ENCODE measurements at regions not wholly inside any gene's neighbourhood (a gene's known extent, or its start where the extent isn't known, plus 50 kb on each side); places are given as distances from the start of the nearest gene placed in this dataset.

DNA sequence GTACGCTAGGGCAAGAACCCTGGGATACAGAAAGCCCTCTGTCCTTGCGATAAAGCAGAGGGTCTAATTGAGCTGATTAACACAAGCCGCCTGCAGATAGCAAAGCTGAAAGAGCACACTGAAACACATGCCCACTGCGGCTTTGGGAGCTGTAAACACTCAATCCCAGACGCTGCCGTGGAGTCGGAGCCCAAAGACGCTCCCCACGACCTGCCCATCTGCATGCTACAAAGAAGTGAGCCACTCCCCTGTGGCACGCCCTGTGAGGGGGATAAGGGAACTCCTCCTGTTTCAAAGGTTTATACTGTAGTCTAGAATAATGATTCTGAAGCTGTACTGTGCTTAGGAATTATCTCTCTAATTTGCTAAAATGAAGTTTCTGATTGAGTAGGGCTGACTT, 985.6 kb upstream of the GHITM start:
- no peak for TF ChIP-seq ZFX (IDR thresholded peaks at IDR 0.05)
- TF ChIP-seq, protein P1, sequence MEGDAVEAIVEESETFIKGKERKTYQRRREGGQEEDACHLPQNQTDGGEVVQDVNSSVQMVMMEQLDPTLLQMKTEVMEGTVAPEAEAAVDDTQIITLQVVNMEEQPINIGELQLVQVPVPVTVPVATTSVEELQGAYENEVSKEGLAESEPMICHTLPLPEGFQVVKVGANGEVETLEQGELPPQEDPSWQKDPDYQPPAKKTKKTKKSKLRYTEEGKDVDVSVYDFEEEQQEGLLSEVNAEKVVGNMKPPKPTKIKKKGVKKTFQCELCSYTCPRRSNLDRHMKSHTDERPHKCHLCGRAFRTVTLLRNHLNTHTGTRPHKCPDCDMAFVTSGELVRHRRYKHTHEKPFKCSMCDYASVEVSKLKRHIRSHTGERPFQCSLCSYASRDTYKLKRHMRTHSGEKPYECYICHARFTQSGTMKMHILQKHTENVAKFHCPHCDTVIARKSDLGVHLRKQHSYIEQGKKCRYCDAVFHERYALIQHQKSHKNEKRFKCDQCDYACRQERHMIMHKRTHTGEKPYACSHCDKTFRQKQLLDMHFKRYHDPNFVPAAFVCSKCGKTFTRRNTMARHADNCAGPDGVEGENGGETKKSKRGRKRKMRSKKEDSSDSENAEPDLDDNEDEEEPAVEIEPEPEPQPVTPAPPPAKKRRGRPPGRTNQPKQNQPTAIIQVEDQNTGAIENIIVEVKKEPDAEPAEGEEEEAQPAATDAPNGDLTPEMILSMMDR (conservative IDR thresholded peaks at IDR 0.05) = no peak

DNA sequence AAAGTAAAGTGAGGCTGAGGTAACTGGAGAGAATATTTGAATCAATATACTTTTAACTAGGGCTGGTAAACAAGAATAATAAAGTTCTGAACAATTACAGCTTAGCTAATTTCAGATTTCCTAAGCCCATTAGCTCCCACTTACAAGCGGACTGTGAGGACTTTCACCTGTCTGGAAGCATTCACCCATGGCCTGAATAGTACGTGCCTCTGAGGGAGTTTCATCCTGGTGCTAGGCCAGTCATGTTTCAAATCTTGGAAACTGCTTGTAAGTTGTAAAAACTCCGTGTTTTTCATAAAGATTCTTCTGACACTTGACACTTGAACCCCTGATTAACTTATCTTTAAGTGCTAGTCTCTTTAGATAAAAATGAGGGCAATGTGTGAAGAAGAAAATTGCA, 975.2 kb upstream of the GHITM start:
- TF ChIP-seq ZFX (IDR thresholded peaks at IDR 0.05) = no peak
- TF ChIP-seq, protein P1 (conservative IDR thresholded peaks at IDR 0.05) = no peak
- H3K27ac ChIP-seq = no peak overlapping the region

More for the DNA sequence above, 985.6 kb upstream of the GHITM start:
- no peak overlapping the region for H3K27ac ChIP-seq

DNA sequence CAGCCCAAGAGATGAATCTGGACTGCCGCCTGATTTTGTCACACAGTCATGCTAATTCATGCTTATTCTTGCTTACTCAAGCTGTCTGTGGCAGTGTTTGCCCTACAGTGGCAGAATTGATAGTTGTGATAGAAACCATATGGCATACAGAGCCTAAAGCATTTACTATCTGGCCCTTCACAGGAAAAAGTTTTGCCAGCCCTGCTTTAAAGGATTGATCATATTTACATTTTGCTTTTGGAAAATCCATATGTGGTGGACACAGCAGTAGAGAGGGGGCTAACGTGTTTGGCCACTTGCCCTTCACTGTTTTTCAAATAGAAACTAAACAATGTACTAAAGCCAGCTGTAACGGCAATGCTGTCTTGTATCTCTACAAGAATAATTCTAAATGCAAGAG, 974.0 kb upstream of the GHITM start:
- H3K27ac ChIP-seq = no peak overlapping the region
- TF ChIP-seq ZFX (IDR thresholded peaks at IDR 0.05) = no peak
- TF ChIP-seq, protein P1 (conservative IDR thresholded peaks at IDR 0.05) = no peak

DNA sequence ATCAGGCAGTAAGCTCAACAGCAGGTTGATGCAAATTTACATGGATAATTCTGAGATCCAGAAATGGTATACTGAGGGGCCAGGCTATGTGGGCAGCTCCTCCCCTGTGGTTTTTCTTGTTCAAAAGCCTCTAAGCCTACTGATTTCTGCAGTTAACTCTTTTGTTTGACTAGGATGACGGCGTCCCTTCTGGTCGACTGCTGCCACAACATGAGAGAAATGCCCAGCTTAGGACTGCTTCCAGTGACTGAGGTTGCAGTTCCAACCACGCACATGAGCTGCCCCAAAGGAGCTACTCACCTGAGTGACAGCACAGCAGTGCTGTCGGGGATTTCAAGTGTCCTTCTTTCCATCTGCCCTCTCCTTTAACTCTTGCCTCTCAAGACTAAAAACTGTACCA, 973.0 kb upstream of the GHITM start:
- no peak overlapping the region for H3K27ac ChIP-seq
- no peak for TF ChIP-seq ZFX (IDR thresholded peaks at IDR 0.05)
- TF ChIP-seq, protein P1 (conservative IDR thresholded peaks at IDR 0.05) = peak; percentile 24

DNA sequence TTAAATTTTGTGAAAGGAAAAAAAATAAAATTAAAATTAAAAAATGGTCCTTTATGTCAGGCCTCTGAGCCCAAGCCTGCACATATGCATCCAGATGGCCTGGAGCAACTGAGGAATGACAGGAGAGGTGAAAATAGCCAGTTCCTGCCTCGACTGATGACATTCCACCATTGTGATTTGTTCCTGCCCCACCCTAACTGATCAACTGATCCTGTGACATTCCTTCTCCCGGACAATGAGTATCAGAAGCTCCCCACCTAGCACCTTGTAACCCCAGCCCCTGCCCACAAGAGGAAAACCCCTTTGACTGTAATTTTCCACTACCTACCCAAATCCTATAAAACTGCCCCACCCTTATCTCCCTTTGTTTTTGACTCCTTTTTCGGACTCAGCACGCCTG, 972.2 kb upstream of the GHITM start:
- TF ChIP-seq ZFX (IDR thresholded peaks at IDR 0.05) = no peak
- TF ChIP-seq, protein P1 (conservative IDR thresholded peaks at IDR 0.05) = no peak
- H3K27ac ChIP-seq = no peak overlapping the region

DNA sequence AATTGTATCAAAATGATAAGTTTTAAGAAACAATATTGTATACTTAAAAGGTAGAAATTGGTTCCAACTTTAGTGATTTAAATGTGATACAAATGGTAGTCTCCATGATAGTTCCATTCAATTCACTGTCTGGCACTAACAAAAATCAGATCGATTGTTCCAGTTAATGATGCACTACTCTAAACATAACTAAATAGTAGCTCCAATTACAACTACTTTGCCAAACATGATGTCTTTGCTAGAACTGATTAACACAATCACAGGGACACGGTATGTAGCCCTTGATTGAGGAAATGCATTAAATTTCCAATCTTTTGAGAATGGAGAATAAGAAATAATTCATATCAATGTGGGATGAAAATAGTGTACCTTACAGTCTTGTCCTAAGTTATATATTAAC, 962.4 kb upstream of the GHITM start:
- no peak for TF ChIP-seq ZFX (IDR thresholded peaks at IDR 0.05)
- TF ChIP-seq, protein P1 (conservative IDR thresholded peaks at IDR 0.05) = no peak
- no peak overlapping the region for H3K27ac ChIP-seq

DNA sequence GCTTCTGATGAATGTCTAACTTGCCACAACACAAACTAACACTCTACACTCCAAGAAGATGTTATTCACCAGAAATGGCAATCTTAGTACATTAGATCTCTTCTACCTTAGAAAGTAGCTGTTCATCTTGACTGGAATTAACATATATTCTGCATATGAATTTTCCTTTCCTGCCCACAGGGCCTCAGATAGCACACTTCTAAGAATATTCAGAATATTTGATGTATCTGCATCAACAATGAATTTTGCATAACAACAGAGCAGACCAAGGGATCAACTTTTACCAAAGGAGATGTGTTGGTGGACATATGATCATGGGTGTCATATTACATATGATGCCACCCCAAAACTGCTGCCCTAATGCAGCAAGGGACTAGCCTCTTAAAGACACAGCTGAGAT, 960.8 kb upstream of the GHITM start:
- no peak for TF ChIP-seq ZFX (IDR thresholded peaks at IDR 0.05)
- TF ChIP-seq, protein P1 (conservative IDR thresholded peaks at IDR 0.05) = no peak
- H3K27ac ChIP-seq = no peak overlapping the region

All from C4-2B (cell line).